COR-L47 (cell line): ENCODE measurements at regions not wholly inside any gene's neighbourhood (a gene's known extent, or its start where the extent isn't known, plus 50 kb on each side); places are given as distances from the start of the nearest gene placed in this dataset.

Source experiments
- DNase-seq: peaks from one replicate; lab custom pipeline; 2025; lab: John Stamatoyannopoulos, UW

DNA sequence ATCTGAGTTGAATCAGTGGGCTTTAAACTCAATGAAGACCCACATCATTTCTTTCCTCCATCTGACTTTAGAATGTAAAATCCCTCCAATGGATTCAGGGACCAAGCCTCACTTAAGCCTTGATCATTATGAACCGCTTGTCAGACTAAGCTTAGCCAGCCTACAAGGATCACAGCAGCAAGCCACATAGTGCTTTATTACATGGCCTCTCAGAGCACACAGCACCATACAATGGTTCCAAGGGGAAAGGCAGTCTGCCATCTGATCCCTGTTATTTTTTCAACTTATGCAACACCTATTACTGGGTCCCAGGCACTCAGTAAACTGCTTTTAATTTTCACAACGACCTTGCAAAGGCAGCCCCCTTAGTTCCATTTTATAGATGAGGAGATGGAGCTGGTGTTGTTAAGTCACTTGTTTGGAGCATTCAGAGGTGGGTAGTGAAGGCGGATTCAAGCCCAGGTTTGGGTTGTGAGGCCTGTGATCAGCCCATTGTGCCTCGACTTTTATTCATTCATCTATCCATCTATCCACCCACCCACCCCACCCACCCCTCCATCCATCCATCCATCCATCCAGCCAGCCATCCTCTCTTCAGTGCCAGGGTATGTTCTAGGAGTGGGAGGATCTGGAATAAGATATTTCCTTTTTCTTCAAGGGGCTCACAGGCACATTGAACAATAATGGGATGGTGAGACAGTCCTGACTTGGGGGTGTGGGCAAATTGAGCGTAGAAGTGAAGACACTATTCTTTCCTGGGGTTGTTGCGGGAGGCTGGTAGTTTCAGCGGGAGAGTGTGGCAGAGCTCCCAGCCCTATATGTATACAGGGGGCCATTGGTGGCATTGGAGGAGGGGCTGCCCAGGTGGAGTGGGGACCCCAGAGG, 141.2 kb downstream of the MYCN start:
- no peak for DNase-seq

DNA sequence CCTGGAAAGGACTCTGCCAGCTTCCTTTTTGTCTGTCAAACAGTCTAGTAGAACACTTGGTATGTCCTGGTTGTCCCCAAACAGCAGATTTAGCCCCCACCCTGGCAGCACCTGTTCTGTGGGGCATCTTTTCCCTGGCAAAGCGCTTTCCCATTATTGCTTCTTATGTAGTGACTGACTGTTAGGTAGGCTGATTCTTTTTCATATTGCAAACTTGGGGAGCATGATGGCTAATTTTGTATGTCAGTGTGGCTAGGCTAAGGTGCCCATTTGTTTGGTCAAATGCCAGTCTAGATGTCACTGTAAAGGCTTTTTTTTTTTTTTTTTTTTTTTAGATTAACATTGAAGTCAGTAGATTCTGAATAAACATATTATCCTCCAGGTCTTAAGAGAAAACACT, 140.2 kb downstream of the MYCN start:
- DNase-seq: no peak

DNA sequence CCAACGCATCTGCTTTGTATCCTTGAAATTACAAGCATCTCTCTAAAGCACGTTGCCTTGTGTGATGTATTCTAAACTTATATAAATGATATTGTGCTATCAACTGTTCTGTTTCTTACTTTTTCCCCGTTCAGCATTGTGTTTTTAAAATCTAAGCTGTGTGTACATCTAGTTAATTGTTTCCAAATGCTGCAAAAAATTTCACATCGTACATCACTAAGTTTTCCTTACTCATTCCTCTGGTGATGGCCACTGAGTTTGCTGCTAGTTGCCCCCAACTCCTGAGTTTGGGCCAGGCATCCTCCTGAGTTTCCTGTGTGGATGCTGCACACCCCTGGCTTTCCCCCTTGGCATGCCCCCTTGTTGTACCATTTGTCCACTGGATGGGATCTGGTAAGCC, 139.7 kb downstream of the MYCN start:
- DNase-seq: no peak

DNA sequence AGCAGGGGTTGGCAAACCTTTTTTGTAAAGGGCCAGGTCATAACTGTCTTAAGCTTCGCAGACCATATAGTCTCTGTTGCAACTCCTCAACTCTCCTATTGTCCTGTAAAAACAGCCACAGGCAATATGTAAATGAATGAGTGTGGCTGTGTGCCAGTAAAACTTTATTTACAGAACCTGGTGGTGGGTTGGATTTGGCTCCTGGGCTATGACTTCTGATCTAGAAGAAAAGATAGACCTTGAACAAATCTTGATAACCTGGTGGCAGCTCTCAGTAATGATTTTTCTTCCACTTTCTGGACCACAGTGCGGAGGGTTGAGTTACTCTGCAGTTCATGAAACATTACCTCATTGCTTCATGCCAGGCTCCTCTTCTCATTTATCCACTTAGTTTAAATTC, 139.3 kb downstream of the MYCN start:
- no peak for DNase-seq

DNA sequence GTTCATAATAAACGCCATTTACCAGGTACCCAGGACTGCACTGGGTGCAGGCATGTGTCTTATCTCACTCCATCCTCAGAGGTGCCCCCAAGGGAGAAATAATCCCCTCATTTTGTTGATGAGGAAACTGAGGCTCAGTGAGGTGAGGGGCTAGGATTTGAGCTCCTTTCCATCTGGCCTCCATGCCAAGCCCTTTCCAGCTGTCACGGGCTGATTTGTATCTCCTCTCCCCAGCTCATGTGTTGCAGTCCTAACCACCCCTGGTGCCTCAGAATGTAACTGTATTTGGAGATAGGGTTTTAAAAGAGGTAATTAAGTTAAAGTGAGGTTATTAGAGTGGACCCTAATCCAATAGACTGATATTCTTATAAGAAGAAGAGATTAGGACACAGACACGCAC, 137.3 kb downstream of the MYCN start:
- DNase-seq: no peak

DNA sequence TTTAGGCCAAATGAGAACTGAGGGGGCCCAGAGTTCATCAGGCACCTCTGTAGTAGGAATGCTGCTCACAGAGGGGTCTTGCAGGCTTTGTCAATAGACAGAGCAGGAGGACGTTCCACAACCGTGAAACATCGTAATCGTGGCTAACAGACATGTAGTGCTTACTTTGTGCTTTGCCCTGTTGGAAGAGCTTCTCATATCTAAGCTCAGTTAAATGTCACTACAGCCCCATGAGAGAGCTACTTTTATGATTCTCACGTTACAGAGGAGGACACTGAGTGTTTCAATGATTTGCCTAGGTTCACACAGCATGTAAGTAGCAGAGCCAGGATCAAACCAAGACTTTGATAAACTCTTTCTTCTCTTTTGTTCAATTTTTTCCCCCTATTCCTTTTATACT, 136.6 kb downstream of the MYCN start:
- DNase-seq: no peak

DNA sequence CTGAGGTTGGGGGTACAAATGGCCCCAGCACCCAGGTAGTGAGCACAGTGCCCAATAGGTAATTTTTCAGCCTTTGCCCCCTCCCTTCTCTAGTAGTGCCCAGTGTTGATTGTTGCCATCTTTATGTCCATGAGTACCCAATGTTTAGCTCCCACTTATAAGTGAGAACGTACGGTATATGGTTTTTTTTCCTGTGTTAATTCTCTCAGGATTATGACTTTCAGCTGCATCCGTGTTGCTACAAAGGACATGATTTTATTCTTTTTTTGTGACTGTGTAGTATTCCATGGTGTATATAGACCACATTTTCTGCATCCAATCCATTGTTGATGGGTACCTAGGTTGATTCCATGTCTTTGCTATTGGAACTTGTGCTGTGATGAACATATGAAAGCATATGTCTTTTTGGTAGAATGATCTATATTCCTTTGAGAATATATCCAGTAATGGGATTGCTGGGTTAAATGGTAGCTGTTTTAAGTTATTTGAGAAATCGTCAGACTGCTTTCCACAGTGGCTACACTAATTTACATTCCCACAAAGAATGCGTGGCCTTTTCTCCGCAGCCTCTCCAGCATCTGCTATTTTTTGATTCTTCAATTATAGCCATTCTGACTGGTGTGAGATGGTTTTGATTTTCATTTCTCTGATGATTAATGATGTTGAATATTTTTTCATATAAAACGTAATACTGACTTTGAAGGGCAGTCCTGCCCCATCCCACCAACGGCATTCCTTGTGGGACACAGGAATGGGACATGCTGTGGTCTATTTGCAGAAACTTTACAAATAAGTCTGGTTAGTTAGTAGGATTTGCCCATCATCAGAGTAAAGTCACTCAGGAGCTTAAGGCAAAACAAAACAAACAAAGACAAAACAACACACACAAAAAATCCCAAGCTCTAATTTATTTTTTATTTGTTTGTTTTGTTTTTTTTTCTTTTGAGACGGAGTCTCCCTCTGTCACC, 135.0 kb downstream of the MYCN start:
- DNase-seq: no peak

DNA sequence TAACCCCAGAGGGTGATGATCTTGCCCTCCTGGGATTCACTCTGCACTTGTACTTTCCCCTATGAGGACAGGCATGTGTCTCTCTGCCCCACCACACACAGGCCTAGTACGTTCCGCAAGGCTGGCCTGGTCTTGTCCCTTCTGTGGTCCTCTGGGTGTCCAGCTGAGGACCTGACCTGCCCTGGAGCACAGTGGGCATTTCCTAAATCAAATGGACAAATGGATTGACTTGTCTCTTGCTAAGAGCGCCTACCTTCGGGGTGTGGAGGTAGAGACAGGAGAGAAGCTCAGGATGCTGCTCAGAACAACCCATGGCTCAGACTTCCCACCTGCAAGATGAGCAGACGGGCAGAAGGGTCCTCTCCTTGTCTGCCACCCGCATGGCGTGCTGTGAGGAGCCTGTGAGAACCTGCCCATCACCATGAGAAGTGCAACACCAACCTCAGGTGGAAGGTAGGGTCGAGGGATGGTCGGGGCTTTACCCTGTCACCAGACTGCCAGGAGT, 133.6 kb downstream of the MYCN start:
- DNase-seq: no peak

DNA sequence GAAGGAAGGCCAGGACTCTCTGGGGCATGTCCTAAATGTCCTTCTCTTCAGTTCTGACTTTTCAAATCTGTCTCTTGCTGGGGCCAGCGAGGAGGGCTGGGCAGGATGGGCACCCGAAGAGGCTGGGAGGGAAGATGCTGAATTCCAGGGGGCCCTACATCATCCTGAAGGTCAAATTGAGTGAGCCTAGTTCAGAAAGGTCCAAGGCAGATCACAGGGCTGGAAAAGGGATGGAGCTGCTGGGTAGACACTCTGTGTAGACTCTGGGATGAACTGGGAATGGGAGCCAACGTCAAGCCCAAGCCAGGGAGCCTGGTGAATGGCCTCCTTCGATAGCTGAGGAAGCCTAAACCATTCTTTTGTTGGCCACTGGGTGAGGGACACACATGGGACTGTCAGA, 133.1 kb downstream of the MYCN start:
- DNase-seq: no peak

DNA sequence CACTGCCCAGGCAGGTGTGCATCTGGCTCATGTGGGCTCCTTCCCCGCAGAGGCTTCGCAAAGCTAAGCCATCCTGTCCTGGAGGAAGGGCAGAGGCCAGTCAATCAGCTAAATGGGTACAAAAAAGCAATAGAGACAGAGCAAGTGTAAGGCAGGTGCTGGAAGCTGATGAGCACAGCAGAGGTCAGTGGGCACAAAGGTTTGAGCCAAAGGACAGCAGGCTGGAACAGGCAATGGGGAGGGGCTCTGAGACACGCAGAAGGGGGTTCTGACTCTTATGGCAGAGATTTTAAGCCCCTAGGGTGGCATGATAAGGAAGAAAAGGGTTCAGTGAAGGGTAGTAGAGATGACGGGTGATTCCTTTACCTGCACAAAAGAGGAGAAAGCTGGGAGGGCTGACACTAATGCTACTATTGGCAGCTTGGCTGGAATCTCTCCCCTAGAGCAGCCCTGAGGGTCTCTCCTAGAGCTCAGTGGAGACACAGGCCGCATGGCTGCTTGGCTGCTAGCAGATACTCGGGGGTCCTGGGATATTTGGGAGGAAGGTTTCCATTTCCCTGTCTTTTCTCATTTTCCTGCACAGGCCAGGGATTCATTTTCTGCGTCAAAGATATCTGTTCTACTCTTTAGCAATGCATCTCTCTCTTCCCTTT, 132.4 kb downstream of the MYCN start:
- DNase-seq: no peak

DNA sequence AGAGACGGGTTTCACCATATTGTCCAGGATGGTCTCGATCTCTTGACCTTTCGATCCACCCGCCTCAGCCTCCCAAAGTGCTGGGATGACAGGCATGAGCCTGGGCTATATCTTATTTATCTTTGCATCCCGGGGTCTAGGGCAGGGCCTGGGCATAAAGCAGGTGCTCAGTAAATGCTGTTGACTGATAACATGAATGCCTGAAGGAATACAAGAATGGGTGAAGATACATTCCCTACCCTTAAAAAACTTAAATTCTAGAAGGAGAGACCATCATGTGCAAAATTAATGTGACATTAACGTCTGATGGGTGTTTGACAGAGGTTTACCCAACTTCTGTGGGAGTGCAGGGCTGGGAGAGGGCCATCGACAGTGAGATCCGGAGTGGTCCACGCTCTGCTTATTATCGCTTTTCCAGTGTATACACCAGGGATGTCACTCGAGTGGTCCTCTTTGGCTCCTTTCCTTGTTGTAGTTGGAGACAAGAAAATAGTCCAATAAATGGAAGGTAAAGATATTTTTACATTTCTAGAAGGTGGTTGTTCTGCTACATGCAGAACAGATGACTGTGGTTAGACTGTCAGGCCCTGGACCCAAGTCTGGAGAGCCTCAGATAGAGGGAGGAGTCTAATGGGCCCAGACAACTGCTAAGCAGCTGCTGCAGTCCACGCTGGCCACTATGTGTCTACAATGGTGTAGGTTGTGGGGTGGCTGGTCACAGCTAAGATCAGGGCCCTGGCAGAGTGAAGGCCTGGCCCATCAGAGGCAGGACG, 131.7 kb downstream of the MYCN start:
- DNase-seq: no peak

DNA sequence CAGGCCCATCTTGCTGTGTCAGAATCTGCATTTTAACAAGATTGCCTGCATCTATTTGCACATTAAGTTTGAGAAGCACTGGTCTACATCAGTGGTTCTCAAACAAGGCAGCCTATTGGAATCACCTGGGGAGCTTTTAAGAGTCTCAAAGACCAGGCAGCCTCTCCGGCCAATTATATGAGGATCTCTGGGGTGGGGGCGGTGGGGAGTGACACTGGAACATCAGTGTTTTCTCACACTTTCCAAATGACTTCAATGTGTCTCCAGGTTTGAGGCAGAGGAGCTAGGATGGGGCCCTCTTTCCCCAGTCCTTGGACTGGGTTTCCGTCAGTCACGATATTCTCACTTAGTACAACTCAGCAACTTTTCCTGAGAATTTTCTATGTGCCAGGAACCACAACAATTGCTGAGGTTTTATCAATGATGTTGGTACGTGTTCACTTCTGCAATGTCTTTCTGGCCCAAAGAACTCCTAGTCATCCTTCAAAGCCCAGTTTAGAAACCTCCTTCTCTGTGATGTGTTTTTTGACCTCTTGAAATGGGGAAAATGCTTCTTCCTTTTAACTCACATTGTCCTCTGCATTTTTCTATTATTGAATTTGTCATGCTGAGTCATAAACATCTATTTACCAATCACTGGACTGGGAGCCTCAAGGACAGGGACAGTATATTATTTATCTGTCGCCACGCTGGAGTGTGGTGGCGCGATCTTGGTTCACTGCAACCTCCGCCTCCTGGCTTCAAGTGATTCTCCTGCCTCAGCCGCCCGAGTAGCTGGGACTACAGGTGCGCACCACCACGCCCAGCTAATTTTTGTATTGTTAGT, 130.9 kb downstream of the MYCN start:
- no peak for DNase-seq

DNA sequence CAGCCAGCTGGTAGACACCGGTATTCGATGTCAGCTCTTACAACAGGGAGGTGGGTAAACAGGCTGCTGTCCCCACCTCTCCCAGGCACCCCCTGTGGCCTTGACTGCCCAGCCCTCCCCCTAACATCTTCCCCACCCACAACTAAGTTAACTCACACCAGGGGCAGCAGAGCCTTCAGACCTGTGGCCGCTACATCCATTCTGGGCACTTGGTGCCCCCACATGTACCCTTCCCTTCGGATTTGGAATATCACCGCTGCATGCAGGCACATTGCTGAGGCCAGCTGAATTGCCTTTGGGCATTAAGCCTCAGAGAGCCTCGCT, 130.3 kb downstream of the MYCN start:
- no peak for DNase-seq

DNA sequence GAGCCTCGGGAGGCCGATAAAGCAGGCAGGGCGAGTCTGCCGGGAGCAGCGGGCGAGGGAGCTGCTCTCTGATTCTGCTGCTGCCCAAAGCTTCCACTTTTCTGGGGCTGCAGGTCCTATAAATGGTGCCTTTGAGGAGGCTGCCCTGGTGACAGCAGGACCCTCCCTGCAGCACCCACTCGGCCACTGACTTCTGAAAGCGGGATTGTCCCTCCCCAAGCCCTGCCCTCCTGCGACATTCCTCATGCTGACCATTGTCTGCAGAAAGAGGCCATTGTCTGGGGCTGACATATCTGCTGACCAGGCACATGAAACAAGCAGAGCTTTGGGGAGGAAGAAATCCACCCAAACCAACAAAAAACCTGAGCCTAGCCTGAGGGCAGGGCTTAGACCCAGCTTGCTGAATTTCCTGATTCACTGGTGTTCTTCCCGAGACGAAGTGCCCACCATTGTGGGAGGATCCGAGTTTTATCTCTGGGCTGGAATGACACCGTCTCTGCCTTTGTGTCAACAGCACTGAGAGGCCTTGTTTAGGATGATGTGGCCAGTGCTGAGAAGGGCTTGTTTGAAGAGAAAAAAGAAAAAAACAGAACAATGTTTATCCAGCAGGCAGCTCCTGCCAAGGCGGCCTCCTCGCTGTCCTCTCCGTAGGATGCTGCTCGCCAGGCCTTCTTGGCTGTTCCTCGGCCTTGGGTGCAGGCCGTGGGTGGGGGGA, 129.7 kb downstream of the MYCN start:
- no peak for DNase-seq

DNA sequence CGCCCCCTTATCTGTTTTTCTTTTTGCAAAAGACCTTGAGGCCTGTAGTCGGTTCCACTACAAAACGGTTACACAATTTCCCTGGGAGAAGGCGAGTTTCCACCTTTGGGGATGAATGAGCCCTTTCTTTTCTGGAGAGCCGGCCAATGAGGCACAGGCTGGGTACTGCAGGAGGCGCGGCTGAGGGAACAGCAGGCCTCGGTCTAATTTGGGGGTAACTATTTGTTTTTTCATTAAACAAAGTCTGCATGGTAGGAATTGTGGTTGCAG, 129.2 kb downstream of the MYCN start:
- no peak for DNase-seq

DNA sequence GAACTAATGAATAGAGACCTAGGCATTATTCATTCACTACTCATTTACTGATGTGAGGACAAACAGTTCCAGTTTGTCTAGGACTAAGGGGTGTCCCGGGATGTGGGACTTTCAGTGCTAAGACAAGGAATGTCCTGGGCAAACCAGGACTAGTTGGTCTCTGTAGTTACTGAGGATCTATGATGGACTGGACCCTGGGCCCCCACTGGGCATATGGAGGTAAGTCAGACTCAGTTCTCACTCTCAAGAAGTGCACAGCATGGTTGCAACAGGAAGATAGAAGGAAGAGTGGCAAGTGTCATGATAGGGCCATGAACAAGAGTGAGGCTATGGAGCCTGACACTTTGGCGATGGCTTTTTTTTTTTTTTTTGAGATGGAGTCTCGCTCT, 128.2 kb downstream of the MYCN start:
- DNase-seq: no peak

DNA sequence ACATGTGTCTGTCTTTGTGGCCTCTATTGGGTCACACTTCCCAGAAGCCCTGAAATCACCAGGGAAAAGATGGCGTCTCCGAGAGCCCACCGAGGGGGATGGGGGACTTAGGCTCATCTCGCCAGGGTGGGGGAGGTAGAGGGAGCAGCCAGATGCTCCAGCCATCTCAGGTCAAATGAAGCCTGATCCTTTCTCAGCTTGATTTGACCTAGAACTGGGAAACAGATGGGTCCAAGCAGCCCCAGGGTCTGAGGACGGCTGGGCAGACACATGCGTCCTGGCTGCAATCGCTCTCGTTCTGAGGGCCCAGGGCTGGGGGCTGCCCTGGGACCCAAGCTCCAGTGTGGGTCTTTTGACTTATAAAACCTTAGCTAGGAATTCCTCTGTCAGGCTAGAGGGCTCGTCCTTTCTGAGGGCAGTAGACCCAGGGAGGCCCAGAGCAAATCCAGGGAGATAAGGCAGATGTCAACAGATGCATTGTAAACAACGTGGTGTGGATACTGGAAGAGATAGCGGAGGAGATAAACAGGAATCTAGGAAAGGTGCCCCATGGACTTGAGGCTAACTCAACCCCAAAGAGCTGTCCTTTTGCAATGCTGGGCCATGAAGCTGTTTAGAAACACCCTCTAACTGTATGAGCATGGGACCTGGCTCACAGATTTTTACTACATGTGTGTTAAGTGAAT, 127.7 kb downstream of the MYCN start:
- DNase-seq: no peak

DNA sequence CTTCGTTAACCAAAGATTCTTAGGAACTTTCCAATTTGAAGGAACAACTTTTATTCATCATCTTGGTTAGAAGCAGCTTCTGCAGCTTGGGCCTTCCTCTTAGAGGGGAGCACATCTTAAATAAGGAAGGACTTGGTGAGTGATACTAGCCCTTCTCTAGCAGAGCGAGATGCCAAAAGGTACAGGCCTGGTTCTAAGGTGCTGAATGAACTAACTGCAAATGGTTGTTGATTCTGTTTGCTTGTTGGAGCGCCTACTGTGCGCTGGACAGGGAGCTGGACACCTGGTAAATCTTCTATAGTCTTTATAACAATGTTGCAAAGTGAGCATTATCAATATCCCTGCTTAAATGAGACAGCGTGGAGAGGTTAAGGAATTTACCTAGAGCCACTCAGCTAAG, 127.1 kb downstream of the MYCN start:
- no peak for DNase-seq

DNA sequence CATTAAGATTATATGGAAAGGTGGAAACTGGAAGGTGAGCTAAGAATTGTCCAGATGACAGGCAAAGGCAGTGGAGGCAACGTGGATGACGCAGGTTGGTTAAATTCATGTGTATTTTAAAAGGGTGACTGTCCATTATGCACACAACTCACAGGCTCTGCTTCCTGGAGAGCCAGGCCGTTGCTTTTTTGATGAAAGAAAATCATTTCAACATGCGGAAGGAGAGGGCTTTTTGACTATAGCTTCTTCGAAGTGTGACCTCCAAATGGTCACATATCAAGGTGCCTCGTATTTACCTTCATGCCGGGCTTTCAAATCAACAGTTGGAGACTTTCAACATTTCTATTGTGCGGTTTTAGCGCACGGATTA, 126.7 kb downstream of the MYCN start:
- DNase-seq: no peak
